SK-N-SH (cell line): ENCODE measurements at regions not wholly inside any gene's neighbourhood (a gene's known extent, or its start where the extent isn't known, plus 50 kb on each side); places are given as distances from the start of the nearest gene placed in this dataset.

Experiments
- CTCF ChIA-PET: fragments of 300-600, 350-600 bp; formaldehyde crosslinking; extraction: SDS; loops from one replicate; lab custom pipeline; 2021; lab: Yijun Ruan, JAX
- POLR2A ChIA-PET: fragments of 350-600 bp; sonication (Branson Sonifier 250); formaldehyde crosslinking; extraction: SDS; loops from one replicate; lab custom pipeline; 2020; ENCODE audit warnings: antibody characterized with exemption, inconsistent platforms; lab: Yijun Ruan, JAX
- DNase-seq: peaks from one replicate; pipeline ENCODE4 v3.0.0; 2012
- H2AFZ ChIP-seq: fragments of 200-600 bp; sonication (generic); 2 replicates; pipeline ENCODE4 v1.8.1; 2016; ENCODE audit warnings: antibody characterized with exemption, mild to moderate bottlenecking, low read depth
- H3F3A ChIP-seq: fragments of 200-600 bp; sonication (generic); replicated peaks from 2 replicates; pipeline ENCODE3; 2016; ENCODE audit warnings: antibody characterized with exemption, mild to moderate bottlenecking; ENCODE audit not compliant: insufficient read depth
- H3K27ac ChIP-seq, 2 experiments: fragments of 200-500 bp in 1 of 2; fragments of 200-600 bp in 1 of 2; sonication (Bioruptor generic) in 1 of 2; sonication (generic), shearing (Covaris generic) in 1 of 2; 2 replicates each; pipeline versions ENCODE4 v1.5.1 to v1.6.1; 2014 to 2016; ENCODE audit warnings: low read depth in 2 of 2, inconsistent platforms in 1 of 2, low read length in 1 of 2, mild to moderate bottlenecking in 1 of 2, mixed read lengths in 1 of 2
- H3K27me3 ChIP-seq: fragments of 200-600 bp; sonication (generic), shearing (Covaris generic); 2 replicates; pipeline ENCODE4 v1.6.1; 2016; ENCODE audit warnings: mixed run types; ENCODE audit not compliant: insufficient read depth
- H3K36me3 ChIP-seq, 2 experiments: fragments of 200-500 bp in 1 of 2; fragments of 200-600 bp in 1 of 2; sonication (Bioruptor generic) in 1 of 2; sonication (generic) in 1 of 2; replicated peaks in 1 of 2; 2 replicates each; pipeline versions ENCODE3 to v1.5.1; 2014 to 2016; ENCODE audit warnings: low read length in 1 of 2, mild to moderate bottlenecking in 1 of 2; ENCODE audit not compliant: insufficient read depth in 2 of 2, control insufficient read depth in 1 of 2
- H3K4me1 ChIP-seq, 2 experiments: fragments of 200-500 bp in 1 of 2; fragments of 200-600 bp in 1 of 2; sonication (Bioruptor generic) in 1 of 2; sonication (generic), shearing (Covaris generic) in 1 of 2; 2 replicates each; pipeline versions ENCODE4 v1.5.1 to v1.6.1; 2014 to 2016; ENCODE audit warnings: low read depth in 1 of 2, low read length in 1 of 2, mixed run types in 1 of 2; ENCODE audit not compliant: insufficient read depth in 2 of 2, control insufficient read depth in 1 of 2
- H3K4me2 ChIP-seq: fragments of 200-600 bp; sonication (generic), shearing (Covaris generic); 2 replicates; pipeline ENCODE4 v1.6.1; 2017; ENCODE audit warnings: mixed run types
- H3K4me3 ChIP-seq, 2 experiments: fragments of 200-500 bp in 1 of 2; fragments of 200-600 bp in 1 of 2; sonication (Bioruptor generic) in 1 of 2; sonication (generic), shearing (Covaris generic) in 1 of 2; 2 replicates each; pipeline versions ENCODE4 v1.5.1 to v1.8.1; 2014 to 2016; ENCODE audit warnings: low read depth in 2 of 2, inconsistent platforms in 1 of 2, low read length in 1 of 2, mild to moderate bottlenecking in 1 of 2, mixed read lengths in 1 of 2, moderate library complexity in 1 of 2
- H3K79me2 ChIP-seq: fragments of 200-600 bp; sonication (generic); 2 replicates; pipeline ENCODE4 v1.8.1; 2017; ENCODE audit warnings: mild to moderate bottlenecking; ENCODE audit not compliant: insufficient read depth
- H3K9ac ChIP-seq: fragments of 200-600 bp; sonication (generic); 2 replicates; pipeline ENCODE4 v1.6.1; 2017; ENCODE audit warnings: mixed run types
- H3K9me2 ChIP-seq: fragments of 200-600 bp; sonication (generic); 2 replicates; pipeline ENCODE4 v1.6.1; 2017; ENCODE audit warnings: mixed run types
- H3K9me3 ChIP-seq: fragments of 200-600 bp; sonication (generic); 2 replicates; pipeline ENCODE4 v1.6.1; 2017; ENCODE audit warnings: mixed run types, mild to moderate bottlenecking, moderate library complexity
- H4K20me1 ChIP-seq: fragments of 200-600 bp; sonication (generic); 2 replicates; pipeline ENCODE4 v1.6.1; 2017; ENCODE audit warnings: mild to moderate bottlenecking, mixed run types; ENCODE audit not compliant: insufficient read depth
- CHD2 ChIP-seq: fragments of 150-350 bp; IDR thresholded peaks from 2 replicates; pipeline ENCODE4 v1.6.1; 2018; ENCODE audit warnings: low read length; ENCODE audit not compliant: partially characterized antibody
- CTCF ChIP-seq: fragments of 200-600 bp; sonication (generic); IDR thresholded peaks from 2 replicates; pipeline ENCODE4 v1.6.1; 2017; ENCODE audit warnings: antibody characterized with exemption, mild to moderate bottlenecking, moderate library complexity
- ELF1 ChIP-seq: IDR thresholded peaks from 2 replicates; pipeline ENCODE4 v1.4.0; 2012
- EP300 ChIP-seq, 2 experiments: IDR thresholded peaks; 2 replicates each; pipeline versions ENCODE4 v1.4.0 to v1.6.1; 2012; ENCODE audit warnings: borderline replicate concordance in 1 of 2, low read depth in 1 of 2, low read length in 1 of 2
- EZH2phosphoT487 ChIP-seq: fragments of 200-600 bp; sonication (generic); IDR thresholded peaks from 2 replicates; pipeline ENCODE4 v1.6.1; 2017; ENCODE audit warnings: low read depth, mixed run types, mild to moderate bottlenecking, antibody characterized with exemption, moderate library complexity, borderline replicate concordance
- FOSL2 ChIP-seq: IDR thresholded peaks from 2 replicates; pipeline ENCODE4 v1.4.0; 2012; ENCODE audit warnings: low read depth, mild to moderate bottlenecking, moderate library complexity, borderline replicate concordance
- FOXJ3 ChIP-seq: sonication (generic); formaldehyde crosslinking; IDR thresholded peaks from 2 replicates; pipeline ENCODE4 v1.5.1; 2020; ENCODE audit warnings: mild to moderate bottlenecking, missing genetic modification reagents
- GABPA ChIP-seq: IDR thresholded peaks from 2 replicates; pipeline ENCODE4 v1.4.0; 2012; ENCODE audit warnings: low read depth, mild to moderate bottlenecking
- GATA2 ChIP-seq: sonication (generic); formaldehyde crosslinking; IDR thresholded peaks from 2 replicates; pipeline ENCODE4 v1.5.0; 2020; ENCODE audit warnings: mild to moderate bottlenecking, missing genetic modification reagents
- MAX ChIP-seq: IDR thresholded peaks from 2 replicates; pipeline ENCODE4 v1.4.0; 2012; ENCODE audit warnings: low read depth
- PBX3 ChIP-seq: IDR thresholded peaks from 2 replicates; pipeline ENCODE4; 2012
- RCOR1 ChIP-seq: fragments of 150-350 bp; IDR thresholded peaks from 2 replicates; pipeline ENCODE4 v1.6.1; 2017; ENCODE audit warnings: antibody characterized with exemption, low read length
- RFX5 ChIP-seq: IDR thresholded peaks from 2 replicates; pipeline ENCODE4 v1.6.1; 2012; ENCODE audit warnings: mild to moderate bottlenecking, improper control_type of control experiment, low read length
- TAF1 ChIP-seq: IDR thresholded peaks from 2 replicates; pipeline ENCODE4 v1.6.1; 2012; ENCODE audit warnings: low read depth, mild to moderate bottlenecking, low read length, moderate library complexity, borderline replicate concordance
- TEAD4 ChIP-seq: IDR thresholded peaks from 2 replicates; pipeline ENCODE4 v1.4.0; 2012; ENCODE audit warnings: mild to moderate bottlenecking, borderline replicate concordance; ENCODE audit not compliant: insufficient read depth
- YY1 ChIP-seq: IDR thresholded peaks from 2 replicates; pipeline ENCODE4 v1.4.0; 2012; ENCODE audit warnings: low read depth, mild to moderate bottlenecking
- WGBS: methylation state at CpG from one replicate; pipeline ENCODE4 v1.1.6; 2017; ENCODE audit warnings: low lambda C conversion rate; 5-methylcytosine and 5-hydroxymethylcytosine counted together
- TF ChIP-seq, protein P1 (sequence below): fragments of 150-350 bp; IDR thresholded peaks from 2 replicates; pipeline ENCODE4 v1.6.1; 2016; ENCODE audit warnings: mild to moderate bottlenecking, low read depth, low read length
- TF ChIP-seq, protein P2 (sequence below): IDR thresholded peaks from 2 replicates; pipeline ENCODE4 v1.4.0; 2012; ENCODE audit warnings: low read depth, borderline replicate concordance
- TF ChIP-seq, protein P3 (sequence below): IDR thresholded peaks from 2 replicates; pipeline ENCODE4 v1.4.0; 2012; ENCODE audit warnings: low read depth, borderline replicate concordance

DNA sequence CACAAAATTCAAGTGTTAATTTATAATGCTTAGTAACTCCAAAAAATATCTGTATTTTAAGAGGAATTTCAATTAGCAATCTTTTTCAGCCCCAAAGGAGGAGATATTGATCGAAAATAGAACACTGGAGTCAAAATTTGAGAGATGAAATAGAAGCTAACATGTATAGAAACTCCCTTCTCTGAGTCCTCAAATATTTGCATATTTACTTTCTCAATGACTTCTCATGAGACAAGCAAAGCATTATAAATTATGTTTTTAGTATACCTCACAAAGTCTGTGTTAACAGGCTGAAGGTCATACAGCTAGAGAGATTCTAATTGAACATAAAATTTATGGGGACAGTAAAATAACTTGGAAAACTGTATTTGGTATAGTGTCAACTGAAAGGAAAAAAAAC is 260.5 kb downstream of the GPAM start:
- Histone ChIP-seq H3K4me2 (no peak overlapping the region), H3K79me2 (no peaks in the 10 kb centered on the region), H3K27ac (no peak overlapping the region), H3K27me3 (no peaks in the 10 kb centered on the region), H3K9ac (no peak overlapping the region), H3K9me3 (no peaks in the 10 kb centered on the region), H3F3A (no peaks in the 10 kb centered on the region), H4K20me1 (no peaks in the 10 kb centered on the region), H3K9me2 (no peaks in the 10 kb centered on the region), H3K4me3 (no peak overlapping the region), H2AFZ (no peak overlapping the region), H3K4me1 (no peaks in the 10 kb centered on the region), H3K36me3 (no peaks in the 10 kb centered on the region)
- ChIA-PET CTCF (interaction anchor here (1.8 kb wide), 1 partner anchor 11 kb away, joined by 4 read pairs; no protein-coding TSS in a partner anchor), POLR2A (no interaction called here)
- TF ChIP-seq, protein P1, sequence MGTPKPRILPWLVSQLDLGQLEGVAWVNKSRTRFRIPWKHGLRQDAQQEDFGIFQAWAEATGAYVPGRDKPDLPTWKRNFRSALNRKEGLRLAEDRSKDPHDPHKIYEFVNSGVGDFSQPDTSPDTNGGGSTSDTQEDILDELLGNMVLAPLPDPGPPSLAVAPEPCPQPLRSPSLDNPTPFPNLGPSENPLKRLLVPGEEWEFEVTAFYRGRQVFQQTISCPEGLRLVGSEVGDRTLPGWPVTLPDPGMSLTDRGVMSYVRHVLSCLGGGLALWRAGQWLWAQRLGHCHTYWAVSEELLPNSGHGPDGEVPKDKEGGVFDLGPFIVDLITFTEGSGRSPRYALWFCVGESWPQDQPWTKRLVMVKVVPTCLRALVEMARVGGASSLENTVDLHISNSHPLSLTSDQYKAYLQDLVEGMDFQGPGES: no peak
- TF ChIP-seq EP300 (IDR thresholded peaks at IDR 0.05; ENCODE audit: borderline replicate concordance in 1 of 2, low read depth in 1 of 2, low read length in 1 of 2) (no peak), MAX (no peak), CTCF (no peak), YY1 (no peak), TEAD4 (no peak), FOXJ3 (CRISPR knock-in tag) (no peak), CHD2 (no peak), ELF1 (no peak), EZH2phosphoT487 (no peak), RCOR1 (no peak), GATA2 (CRISPR knock-in tag) (no peak), PBX3 (no peak), FOSL2 (no peak), TAF1 (no peak), RFX5 (no peak), GABPA (no peak)
- TF ChIP-seq, protein P2, sequence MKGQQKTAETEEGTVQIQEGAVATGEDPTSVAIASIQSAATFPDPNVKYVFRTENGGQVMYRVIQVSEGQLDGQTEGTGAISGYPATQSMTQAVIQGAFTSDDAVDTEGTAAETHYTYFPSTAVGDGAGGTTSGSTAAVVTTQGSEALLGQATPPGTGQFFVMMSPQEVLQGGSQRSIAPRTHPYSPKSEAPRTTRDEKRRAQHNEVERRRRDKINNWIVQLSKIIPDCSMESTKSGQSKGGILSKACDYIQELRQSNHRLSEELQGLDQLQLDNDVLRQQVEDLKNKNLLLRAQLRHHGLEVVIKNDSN: no peak
- TF ChIP-seq, protein P3, sequence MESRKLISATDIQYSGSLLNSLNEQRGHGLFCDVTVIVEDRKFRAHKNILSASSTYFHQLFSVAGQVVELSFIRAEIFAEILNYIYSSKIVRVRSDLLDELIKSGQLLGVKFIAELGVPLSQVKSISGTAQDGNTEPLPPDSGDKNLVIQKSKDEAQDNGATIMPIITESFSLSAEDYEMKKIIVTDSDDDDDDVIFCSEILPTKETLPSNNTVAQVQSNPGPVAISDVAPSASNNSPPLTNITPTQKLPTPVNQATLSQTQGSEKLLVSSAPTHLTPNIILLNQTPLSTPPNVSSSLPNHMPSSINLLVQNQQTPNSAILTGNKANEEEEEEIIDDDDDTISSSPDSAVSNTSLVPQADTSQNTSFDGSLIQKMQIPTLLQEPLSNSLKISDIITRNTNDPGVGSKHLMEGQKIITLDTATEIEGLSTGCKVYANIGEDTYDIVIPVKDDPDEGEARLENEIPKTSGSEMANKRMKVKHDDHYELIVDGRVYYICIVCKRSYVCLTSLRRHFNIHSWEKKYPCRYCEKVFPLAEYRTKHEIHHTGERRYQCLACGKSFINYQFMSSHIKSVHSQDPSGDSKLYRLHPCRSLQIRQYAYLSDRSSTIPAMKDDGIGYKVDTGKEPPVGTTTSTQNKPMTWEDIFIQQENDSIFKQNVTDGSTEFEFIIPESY: no peak
- no peak for DNase-seq
- 5% methylated on average over 1 of the region's 1 CpG for WGBS
